ENCODE measurements at regions not wholly inside any gene's neighbourhood (a gene's known extent, or its start where the extent isn't known, plus 50 kb on each side); places are given as distances from the start of the nearest gene placed in this dataset.

DNA sequence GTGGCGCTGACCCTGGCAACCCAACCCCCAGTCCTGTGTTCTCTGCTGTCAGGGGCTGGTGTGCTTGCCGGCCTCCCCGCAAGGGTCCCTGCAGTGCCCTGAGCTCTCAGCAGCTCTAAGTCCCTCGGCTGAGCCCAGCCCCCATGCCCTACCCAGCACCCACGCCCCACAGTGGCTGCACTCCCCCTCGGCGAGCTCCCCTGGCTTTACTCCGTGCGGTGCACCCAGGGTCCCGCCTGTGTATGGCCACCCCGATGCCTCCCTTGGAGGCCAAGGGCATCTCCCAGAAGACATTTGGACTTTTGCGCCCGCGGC lies 72.5 kb upstream of the SHISAL1 start:
- TF ChIP-seq, protein P1, sequence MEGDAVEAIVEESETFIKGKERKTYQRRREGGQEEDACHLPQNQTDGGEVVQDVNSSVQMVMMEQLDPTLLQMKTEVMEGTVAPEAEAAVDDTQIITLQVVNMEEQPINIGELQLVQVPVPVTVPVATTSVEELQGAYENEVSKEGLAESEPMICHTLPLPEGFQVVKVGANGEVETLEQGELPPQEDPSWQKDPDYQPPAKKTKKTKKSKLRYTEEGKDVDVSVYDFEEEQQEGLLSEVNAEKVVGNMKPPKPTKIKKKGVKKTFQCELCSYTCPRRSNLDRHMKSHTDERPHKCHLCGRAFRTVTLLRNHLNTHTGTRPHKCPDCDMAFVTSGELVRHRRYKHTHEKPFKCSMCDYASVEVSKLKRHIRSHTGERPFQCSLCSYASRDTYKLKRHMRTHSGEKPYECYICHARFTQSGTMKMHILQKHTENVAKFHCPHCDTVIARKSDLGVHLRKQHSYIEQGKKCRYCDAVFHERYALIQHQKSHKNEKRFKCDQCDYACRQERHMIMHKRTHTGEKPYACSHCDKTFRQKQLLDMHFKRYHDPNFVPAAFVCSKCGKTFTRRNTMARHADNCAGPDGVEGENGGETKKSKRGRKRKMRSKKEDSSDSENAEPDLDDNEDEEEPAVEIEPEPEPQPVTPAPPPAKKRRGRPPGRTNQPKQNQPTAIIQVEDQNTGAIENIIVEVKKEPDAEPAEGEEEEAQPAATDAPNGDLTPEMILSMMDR (IDR thresholded peaks at IDR 0.05), result no peak
- TF ChIP-seq POLR2A (IDR thresholded peaks at IDR 0.05), result no peak
